ENCODE measurements at regions not wholly inside any gene's neighbourhood (a gene's known extent, or its start where the extent isn't known, plus 50 kb on each side); places are given as distances from the start of the nearest gene placed in this dataset.

DNA sequence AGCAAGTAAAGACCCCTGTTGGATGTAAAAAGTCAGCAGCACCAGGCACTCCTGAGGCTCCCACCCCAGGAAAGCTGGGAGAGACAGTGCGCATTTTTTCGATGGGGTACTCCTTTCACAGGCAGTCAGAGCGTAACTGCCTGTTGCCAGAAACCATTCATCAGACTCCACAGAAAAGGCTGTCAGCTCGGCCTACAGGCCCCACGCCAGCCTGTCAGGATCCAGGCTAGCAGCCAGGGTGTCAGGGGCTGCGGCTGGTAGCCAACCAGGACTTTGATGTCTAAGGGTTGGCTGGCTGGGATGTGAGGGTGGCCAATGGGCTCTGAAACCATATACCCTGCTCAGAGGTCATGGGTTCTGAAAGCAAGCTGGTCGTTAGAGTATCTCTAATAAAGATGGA is 164.5 kb downstream of the WNT5A start:
- Histone ChIP-seq H3K4me3 (no peak overlapping the region), H3K27ac (no peak overlapping the region)
- no peak for DNase-seq (ENCODE audit: low read depth, low spot score)

DNA sequence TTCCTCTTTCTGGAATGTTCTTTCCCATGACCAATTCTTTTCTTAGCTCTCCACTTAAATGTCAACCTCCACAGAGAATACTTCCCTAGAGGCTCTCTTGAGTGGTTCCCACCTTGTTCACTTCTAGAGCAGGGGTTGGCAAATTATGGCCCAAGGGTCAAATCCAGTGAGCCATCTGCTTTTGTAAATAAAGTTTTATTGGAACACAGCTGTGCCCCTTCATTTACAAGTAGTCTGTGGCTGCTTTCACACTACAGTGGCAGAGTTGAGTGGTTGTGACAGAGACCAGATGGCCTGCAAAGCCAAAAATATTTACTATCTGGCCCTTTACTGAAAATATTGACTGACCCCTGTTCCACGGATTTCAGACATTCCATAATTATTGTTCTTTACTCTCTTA is 166.2 kb downstream of the WNT5A start:
- no peak for TF ChIP-seq FOXP2 (optimal IDR thresholded peaks at IDR 0.05; ENCODE audit: control extremely low read depth, extremely low read length, insufficient read depth)
- TF ChIP-seq EZH2 (IDR thresholded peaks at IDR 0.05), result no peak
- no peak for TF ChIP-seq POLR2AphosphoS5 (IDR thresholded peaks at IDR 0.05; ENCODE audit: borderline replicate concordance, low read depth, low read length)
- no peaks in the 10 kb centered on the region for H3K9me3 ChIP-seq (ENCODE audit: low read depth, low read length)

More for the DNA sequence above, 164.5 kb downstream of the WNT5A start:
- no peaks in the 10 kb centered on the region for H3K9me3 ChIP-seq (ENCODE audit: low read depth, low read length)
- H3K9ac ChIP-seq (ENCODE audit: insufficient read length), result no peak overlapping the region
- no peaks in the 10 kb centered on the region for H3K36me3 ChIP-seq (ENCODE audit: insufficient read depth, low read length)
- no peak for TF ChIP-seq EZH2 (IDR thresholded peaks at IDR 0.05)
- no peak for TF ChIP-seq FOXP2 (optimal IDR thresholded peaks at IDR 0.05; ENCODE audit: control extremely low read depth, extremely low read length, insufficient read depth)
- TF ChIP-seq POLR2AphosphoS5 (IDR thresholded peaks at IDR 0.05; ENCODE audit: borderline replicate concordance, low read depth, low read length), result no peak

DNA sequence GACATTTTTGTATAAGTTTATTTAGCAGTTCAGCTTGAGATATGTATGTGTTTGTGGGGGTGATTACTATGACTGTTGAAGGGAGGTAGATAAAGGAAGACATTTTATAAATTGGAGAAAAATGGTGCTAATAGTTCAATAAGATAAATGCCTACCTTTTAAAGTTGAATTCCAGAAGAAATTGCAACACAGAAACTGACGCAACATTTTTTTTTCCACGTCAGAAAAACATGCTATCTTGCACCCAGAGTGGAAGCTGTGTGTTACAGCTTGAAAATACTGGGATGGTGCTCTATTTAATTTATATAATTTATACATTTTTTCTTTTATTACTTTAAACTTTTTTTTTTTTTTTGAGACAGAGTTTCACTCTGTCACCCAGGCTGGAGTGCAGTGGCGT is 171.7 kb downstream of the WNT5A start:
- Histone ChIP-seq H3K4me3 (no peak overlapping the region), H3K9me3 (ENCODE audit: low read depth, low read length) (no peaks in the 10 kb centered on the region), H3K27ac (no peak overlapping the region), H3K36me3 (ENCODE audit: insufficient read depth, low read length) (no peaks in the 10 kb centered on the region), H3K9ac (ENCODE audit: insufficient read length) (no peak overlapping the region)
- TF ChIP-seq FOXP2 (optimal IDR thresholded peaks at IDR 0.05; ENCODE audit: control extremely low read depth, extremely low read length, insufficient read depth) (no peak), POLR2AphosphoS5 (IDR thresholded peaks at IDR 0.05; ENCODE audit: borderline replicate concordance, low read depth, low read length) (no peak), EZH2 (IDR thresholded peaks at IDR 0.05) (no peak)
- no peak for DNase-seq (ENCODE audit: low read depth, low spot score)

More for the DNA sequence above, 166.2 kb downstream of the WNT5A start:
- DNase-seq (ENCODE audit: low read depth, low spot score), result no peak
- Histone ChIP-seq H3K4me3 (no peak overlapping the region), H3K9ac (ENCODE audit: insufficient read length) (no peak overlapping the region), H3K36me3 (ENCODE audit: insufficient read depth, low read length) (no peaks in the 10 kb centered on the region), H3K27ac (no peak overlapping the region)

DNA sequence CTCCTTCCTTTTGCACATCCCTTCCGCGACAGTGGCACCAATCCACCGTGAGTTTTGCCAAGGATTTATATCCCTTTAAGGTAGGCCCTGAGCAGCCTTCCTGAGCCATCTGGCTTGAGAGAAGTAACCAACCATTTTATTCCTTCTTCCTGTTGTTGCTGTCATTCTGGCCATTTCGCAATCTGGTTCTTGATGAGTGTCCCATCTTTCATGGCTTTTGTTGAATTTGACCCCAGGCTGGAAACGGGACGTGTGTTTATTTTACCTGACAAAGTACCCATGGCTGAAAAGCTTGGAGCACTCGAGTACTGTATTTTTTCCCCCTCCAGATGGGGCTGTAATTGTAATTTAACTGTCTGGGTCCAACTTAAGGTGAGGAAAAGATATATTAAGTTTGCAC is 173.4 kb downstream of the WNT5A start:
- Histone ChIP-seq H3K4me3 (no peak overlapping the region), H3K36me3 (ENCODE audit: insufficient read depth, low read length) (no peaks in the 10 kb centered on the region), H3K9ac (ENCODE audit: insufficient read length) (no peak overlapping the region), H3K27ac (no peak overlapping the region), H3K9me3 (ENCODE audit: low read depth, low read length) (no peaks in the 10 kb centered on the region)
- no peak for DNase-seq (ENCODE audit: low read depth, low spot score)
- TF ChIP-seq POLR2AphosphoS5 (IDR thresholded peaks at IDR 0.05; ENCODE audit: borderline replicate concordance, low read depth, low read length) (no peak), FOXP2 (optimal IDR thresholded peaks at IDR 0.05; ENCODE audit: control extremely low read depth, extremely low read length, insufficient read depth) (no peak), EZH2 (IDR thresholded peaks at IDR 0.05) (no peak)

DNA sequence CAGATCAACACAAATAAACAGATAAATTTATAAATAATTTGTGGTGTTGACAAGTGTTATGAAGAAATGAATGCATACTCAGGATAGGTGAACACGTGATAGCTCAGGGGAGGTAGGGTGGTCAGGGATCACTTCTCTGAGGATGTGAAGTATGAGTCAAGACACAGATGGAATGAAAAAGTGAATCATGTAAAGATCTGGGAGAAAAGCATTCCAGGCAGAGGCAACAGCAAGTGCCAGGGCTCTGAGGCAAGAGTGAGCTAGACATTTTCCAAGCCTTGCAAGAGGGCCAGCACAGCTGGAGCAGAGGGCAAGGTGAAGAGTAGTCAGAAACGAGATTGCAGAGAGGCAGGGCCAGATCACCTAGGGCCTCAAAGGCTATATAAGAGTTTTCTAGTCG is 177.8 kb downstream of the WNT5A start:
- Histone ChIP-seq H3K9me3 (ENCODE audit: low read depth, low read length) (no peaks in the 10 kb centered on the region), H3K27ac (no peak overlapping the region), H3K36me3 (ENCODE audit: insufficient read depth, low read length) (no peaks in the 10 kb centered on the region), H3K9ac (ENCODE audit: insufficient read length) (no peak overlapping the region), H3K4me3 (no peak overlapping the region)
- TF ChIP-seq EZH2 (IDR thresholded peaks at IDR 0.05) (no peak), FOXP2 (optimal IDR thresholded peaks at IDR 0.05; ENCODE audit: control extremely low read depth, extremely low read length, insufficient read depth) (no peak), POLR2AphosphoS5 (IDR thresholded peaks at IDR 0.05; ENCODE audit: borderline replicate concordance, low read depth, low read length) (no peak)
- DNase-seq (ENCODE audit: low read depth, low spot score), result no peak

DNA sequence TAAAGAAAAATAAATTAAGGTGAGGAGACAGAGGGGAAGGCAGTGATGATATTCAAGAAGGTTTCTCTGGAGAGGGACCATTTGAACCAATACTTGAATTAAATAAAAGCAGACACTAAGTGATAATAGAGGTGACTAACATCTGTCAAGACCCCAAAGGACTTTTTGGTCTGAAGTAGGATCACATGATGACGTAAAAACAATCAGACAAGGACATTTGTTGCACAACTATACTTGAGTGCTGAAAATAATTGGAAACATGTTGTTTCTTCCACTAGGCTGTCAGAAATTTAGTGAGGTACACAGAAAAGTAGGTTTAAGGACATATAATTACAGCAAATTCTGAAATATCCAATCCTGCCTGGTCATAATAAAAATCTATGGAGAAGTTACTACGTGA is 179.5 kb downstream of the WNT5A start:
- Histone ChIP-seq H3K4me3 (no peak overlapping the region), H3K36me3 (ENCODE audit: insufficient read depth, low read length) (no peaks in the 10 kb centered on the region), H3K9me3 (ENCODE audit: low read depth, low read length) (no peaks in the 10 kb centered on the region), H3K9ac (ENCODE audit: insufficient read length) (no peak overlapping the region), H3K27ac (no peak overlapping the region)
- no peak for TF ChIP-seq EZH2 (IDR thresholded peaks at IDR 0.05)
- no peak for TF ChIP-seq FOXP2 (optimal IDR thresholded peaks at IDR 0.05; ENCODE audit: control extremely low read depth, extremely low read length, insufficient read depth)
- no peak for TF ChIP-seq POLR2AphosphoS5 (IDR thresholded peaks at IDR 0.05; ENCODE audit: borderline replicate concordance, low read depth, low read length)
- DNase-seq (ENCODE audit: low read depth, low spot score), result no peak

DNA sequence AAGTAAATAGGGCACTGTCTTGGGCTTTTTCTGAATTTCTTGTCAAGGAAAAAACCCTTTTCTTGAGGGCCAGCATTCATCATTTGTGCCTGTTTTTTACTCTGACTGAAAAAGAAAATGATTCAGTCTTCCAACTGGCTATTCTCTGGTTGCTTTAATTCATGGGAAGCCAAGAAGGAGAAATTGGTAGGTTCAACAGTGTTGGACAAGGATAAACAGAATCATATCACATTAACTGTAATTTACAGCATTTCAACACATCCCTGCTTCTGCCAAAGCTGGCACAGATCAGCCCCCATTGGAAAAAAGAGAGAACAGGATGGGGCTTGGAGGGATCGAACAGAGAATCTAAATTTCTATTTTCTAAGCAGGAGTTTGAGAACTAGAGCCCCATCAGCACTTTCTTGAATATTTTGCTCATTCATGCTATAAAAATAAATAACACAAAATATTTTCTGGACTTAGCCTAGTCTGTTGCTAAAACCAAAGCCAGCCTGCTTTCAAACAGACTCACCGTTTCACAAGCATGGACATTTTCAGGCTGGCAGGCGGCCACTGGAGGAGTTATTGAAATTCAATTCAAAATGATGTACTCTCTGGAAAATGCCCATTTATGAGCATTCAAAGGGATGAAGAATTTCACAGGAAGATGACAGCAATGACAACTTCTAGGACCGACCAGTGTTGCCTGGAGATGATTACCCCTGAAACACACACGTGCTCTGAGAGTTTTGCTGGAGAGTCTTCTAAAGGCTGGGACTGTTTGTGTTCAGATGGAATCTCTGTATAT is 181.2 kb downstream of the WNT5A start:
- Histone ChIP-seq H3K27ac (no peak overlapping the region), H3K9ac (ENCODE audit: insufficient read length) (no peak overlapping the region), H3K4me3 (no peak overlapping the region), H3K9me3 (ENCODE audit: low read depth, low read length) (no peaks in the 10 kb centered on the region), H3K36me3 (ENCODE audit: insufficient read depth, low read length) (no peaks in the 10 kb centered on the region)
- TF ChIP-seq FOXP2 (optimal IDR thresholded peaks at IDR 0.05; ENCODE audit: control extremely low read depth, extremely low read length, insufficient read depth), result no peak
- no peak for TF ChIP-seq POLR2AphosphoS5 (IDR thresholded peaks at IDR 0.05; ENCODE audit: borderline replicate concordance, low read depth, low read length)
- TF ChIP-seq EZH2 (IDR thresholded peaks at IDR 0.05), result no peak
- DNase-seq (ENCODE audit: low read depth, low spot score), result no peak

DNA sequence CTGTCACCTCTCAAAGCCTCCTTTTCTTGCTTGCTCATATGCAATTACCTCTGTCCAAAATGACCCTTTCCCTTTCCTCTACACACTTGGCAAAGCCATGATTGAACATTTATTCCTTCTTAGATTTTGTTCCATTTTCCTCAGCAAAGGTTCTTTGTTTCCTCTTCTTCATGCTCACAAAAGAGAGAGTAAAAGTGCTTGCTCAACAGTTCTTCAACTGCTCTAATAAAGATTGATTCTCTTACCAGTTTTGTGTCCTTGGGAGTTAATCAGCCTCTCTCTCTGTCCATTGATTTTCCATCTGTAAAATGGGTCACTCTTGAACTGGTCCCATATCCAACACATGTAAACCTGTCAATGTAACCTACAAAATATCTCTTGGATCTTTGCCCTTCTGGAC is 186.4 kb downstream of the WNT5A start:
- no peak overlapping the region for H3K27ac ChIP-seq
- no peak for TF ChIP-seq FOXP2 (optimal IDR thresholded peaks at IDR 0.05; ENCODE audit: control extremely low read depth, extremely low read length, insufficient read depth)
- no peak for TF ChIP-seq EZH2 (IDR thresholded peaks at IDR 0.05)
- no peak for TF ChIP-seq POLR2AphosphoS5 (IDR thresholded peaks at IDR 0.05; ENCODE audit: borderline replicate concordance, low read depth, low read length)

More for the DNA sequence above, 186.4 kb downstream of the WNT5A start:
- Histone ChIP-seq H3K4me3 (no peak overlapping the region), H3K36me3 (ENCODE audit: insufficient read depth, low read length) (no peaks in the 10 kb centered on the region), H3K9ac (ENCODE audit: insufficient read length) (no peak overlapping the region), H3K9me3 (ENCODE audit: low read depth, low read length) (no peaks in the 10 kb centered on the region)
- DNase-seq (ENCODE audit: low read depth, low spot score), result no peak

All from SK-N-MC (cell line).